G401.6 (cell line): ENCODE measurements at regions not wholly inside any gene's neighbourhood (a gene's known extent, or its start where the extent isn't known, plus 50 kb on each side); places are given as distances from the start of the nearest gene placed in this dataset.

Source experiments
- FAIRE-seq: peaks from 2 replicates; lab custom pipeline; 2012; peaks lifted over from hg19 to GRCh38; lab: Jason Lieb, UNC

DNA sequence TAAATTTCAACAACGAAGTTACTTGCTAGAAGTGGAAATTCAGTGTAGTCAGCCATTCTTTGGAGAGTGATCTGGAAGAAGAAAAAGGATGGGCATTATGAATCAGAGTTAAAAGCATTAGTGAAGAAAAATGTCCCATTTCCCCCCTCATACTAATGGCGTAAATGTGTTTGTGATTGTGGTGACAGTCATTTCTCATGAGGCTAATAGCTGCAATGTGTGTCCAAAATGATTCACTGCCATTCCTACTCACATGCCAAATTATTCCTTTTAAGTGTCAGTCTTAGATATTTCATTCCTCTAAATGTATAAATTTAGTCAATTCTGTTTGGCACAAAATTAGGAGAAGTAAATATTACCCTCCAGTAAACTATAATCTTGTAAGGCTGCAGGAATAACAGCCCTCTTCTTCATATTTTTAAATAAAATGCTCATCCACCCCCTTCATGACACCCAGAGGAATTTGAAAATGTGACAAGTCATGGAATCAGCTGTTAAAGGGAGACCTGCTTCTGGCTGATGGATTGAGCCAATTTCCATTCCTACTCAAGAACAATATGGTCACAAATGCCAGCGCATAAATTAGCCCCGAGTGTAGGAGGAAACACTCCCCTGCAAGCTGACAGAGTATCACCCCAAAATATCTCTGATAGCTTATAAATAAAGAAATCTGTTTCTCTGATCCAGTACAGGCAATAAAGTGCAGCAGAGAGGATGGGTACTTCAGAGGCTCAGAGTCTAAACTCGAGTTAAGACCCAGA is 912.3 kb upstream of the SEL1L start:
- FAIRE-seq = no peak

DNA sequence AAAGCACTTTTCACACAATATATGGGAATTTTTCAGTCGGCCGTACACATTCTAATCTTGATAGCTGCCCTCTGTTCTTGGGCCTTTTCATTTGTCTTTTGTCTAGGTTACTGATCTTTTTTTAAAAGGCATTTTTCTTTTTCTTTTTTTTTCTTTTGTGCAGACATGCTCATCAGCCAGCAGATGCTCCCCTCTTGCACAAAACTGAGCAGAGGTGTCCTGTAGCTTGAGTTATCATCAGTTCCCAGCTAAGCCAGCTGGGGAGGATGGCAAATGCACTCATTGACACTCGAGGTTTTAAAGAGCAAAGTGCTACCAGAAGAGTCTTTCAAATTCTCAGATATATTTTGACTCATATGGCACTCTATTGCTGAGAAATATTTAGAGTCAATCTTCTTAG is 913.9 kb upstream of the SEL1L start:
- no peak for FAIRE-seq

GRCh38 chr14:82449926-82450468 is 916.3 kb upstream of the SEL1L start:
- no peak for FAIRE-seq

DNA sequence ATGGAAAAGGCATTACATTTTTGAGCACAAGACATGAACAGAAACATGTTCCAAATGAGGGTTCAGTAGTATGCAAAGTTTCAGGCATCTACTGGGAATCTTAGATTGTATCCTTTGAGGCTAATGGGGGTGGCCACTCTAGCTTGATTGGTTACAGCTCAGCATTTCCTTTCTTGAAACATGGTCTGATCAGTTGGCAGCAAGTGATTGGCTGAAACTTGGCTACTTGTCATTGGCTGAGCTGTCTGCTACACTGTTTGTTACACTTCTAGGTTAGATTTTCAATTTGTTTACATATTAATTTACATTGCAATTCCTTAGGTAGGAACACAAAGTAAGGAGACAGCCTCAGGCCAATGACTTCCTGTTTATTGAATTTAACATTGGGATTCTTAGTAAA is 918.0 kb upstream of the SEL1L start:
- no peak for FAIRE-seq

GRCh38 chr14:82482345-82482744 is 948.7 kb upstream of the SEL1L start:
- FAIRE-seq = no peak

DNA sequence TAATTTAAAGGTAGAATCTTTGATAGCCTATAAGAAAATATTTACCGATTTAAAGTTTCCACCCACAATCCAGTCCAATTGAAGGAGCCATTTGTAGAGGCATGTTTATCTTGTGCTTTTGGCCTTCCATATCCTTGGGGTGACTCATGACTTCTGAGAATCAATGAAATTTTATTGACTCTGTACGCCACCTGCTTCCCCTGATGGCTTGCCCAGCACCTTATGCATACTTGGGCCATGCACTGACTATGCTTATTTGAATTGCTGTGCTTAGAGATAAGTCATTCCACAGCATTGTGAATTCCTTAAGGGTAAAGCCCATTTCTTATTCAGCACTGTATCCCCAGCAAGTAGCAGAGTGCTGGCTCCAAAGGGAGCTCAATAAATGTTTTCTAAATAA is 954.8 kb upstream of the SEL1L start:
- FAIRE-seq = no peak

GRCh38 chr14:82490397-82490796 is 956.7 kb upstream of the SEL1L start:
- no peak for FAIRE-seq

- no peak for FAIRE-seq
These were observed 958.5 kb upstream of the SEL1L start for GRCh38 chr14:82492157-82492556.

DNA sequence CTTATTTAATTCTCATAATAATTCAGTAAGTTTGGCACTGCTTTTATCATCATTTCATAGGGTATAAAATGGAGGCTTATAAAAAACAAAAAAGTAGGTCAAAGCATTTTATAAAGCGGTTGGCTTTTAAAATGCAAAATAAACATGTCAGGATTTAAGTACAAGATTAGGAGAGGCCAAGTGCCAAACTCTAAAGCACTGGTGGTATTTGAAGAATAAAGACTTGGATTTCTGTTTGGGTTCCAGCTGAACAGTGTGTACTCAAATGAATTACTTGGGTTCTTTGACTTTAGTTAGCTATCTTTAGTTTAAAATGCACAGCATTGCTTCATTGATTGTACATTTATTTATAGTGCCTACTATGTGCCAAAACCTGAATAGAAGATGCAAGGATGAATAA is 966.6 kb upstream of the SEL1L start:
- no peak for FAIRE-seq

DNA sequence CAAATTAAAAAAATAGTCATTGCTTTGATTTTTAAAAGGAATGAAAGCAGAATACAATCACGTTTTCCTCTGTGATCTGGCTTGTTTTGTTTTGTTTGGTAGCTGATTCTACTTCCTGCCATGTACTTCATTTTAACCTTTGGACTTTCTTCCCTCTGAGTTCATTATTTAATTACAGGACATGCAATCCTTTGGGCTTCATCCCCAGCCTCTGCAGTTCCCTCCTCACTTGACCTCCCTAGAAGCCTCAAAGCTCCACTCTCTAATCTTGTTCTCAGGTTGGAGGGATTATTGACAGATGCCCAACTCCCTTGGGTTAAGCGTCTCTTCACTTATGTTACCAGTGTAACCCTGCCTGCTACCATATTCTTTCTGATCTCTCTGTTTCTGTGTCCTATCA is 967.9 kb upstream of the SEL1L start:
- FAIRE-seq = no peak

DNA sequence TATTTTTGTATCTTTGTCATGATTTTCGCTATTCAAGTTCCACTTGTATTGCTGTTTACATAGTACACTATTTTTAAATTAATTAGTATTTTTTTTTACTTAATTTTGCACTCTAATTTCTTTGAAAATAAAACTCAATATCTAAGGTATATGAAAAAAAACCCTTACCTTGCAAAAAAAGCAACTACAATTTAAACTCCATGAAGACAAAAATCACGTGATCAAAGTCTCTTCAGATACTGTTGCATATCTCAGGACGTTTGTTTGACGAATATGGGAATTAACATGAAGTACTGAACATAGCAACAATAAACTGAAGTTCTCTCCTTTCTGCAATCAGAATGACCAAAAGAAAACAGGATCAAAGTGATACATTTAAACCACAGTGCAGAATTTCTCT is 968.4 kb upstream of the SEL1L start:
- FAIRE-seq = no peak

DNA sequence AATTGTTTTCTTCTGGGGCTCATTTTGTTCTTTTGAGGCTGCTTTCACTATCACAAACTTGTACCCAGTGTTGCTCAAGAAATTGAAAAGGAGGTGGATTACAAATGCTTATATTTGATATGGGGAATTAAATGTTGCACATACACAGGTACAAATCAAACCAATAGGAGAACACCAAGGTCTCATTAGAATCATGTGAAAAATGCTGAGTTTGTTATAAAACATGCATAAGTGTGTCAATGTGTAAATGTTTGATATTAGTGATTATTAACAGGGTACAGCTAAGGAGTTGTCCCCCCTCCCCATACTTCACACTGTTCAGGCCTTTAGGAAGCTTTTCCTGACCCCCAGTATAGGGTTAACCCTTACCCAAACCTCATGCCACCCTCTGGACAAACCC is 971.2 kb upstream of the SEL1L start:
- no peak for FAIRE-seq

DNA sequence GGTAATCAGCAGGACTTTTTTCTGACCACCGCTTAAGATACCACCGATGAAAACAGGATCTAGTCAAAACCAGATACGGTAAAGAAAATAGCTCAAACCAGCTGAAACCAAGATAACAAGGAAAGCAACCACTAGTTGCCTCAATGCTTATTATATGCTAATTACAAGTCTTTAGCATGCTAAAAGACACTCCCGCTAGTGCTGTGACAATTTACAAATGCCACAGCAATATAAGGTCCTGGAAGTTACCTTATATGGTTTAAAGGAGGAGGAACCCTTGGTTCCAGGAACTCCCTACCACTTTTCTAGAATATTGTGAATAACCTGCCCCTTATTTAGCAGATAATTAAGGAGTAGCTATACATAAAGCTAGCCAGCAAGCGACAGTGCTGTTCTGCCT is 976.4 kb upstream of the SEL1L start:
- no peak for FAIRE-seq

DNA sequence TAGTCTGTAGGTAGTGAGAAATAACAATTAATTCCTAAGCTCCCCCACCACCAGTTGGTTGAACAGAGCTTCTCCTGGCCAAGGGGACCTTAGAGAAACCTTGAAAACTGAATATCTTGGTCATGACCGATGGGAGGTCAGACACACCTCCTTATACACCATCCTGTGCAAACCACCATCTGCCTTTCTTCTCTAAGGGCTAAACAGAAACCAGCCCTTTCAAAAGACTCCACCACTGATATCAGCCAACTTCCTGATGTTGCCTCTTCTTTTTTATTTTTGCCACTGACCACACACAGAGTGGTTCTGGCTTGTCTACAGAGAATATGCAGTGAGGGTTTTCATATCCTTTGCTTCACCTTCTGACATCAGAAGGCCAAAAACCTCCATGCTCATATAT is 977.7 kb upstream of the SEL1L start:
- FAIRE-seq = no peak

GRCh38 chr14:82520765-82521164 is 987.1 kb upstream of the SEL1L start:
- no peak for FAIRE-seq

DNA sequence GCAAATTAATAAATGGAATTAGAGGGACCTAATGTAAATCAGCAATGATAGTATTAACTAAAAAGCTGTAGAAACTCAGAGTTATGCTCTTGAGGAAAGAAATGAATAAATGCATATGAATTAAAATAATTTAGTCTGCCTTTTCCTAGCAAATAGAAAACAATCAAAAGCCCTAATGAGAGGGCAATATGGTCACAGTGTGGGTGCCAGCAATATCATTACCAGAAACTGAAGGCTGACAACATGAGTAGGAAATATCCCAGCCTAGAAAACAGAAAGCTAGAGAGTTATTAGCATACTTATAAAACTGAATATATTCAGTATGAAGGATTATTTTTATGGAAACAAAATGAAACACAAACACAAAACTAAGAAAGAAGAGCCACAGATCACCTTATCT is 987.5 kb upstream of the SEL1L start:
- FAIRE-seq = no peak

GRCh38 chr14:82528016-82528415 is 994.4 kb upstream of the SEL1L start:
- no peak for FAIRE-seq

- FAIRE-seq = no peak
These were observed 999.7 kb upstream of the SEL1L start for GRCh38 chr14:82533351-82533750.

- FAIRE-seq = no peak
These were observed 1002.9 kb upstream of the SEL1L start for GRCh38 chr14:82536566-82536965.

DNA sequence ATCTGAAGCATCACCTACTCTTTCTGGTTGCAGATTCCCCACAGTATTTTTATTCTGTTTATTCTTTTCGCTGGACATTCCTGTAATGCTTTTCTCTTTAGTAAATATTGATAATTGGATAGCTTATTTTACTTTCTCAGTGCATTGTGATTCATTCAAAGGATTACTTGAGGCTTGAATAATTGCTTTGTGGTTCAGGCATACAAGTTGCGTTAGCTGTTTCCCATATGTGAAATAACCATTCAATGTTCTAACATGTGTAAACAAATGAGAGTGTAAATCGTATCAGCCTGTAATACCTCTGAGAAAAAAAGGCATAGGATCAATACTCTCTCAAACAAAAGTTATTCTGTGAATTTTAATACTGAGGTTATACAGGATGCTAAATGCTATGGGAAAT is 1004.2 kb upstream of the SEL1L start:
- FAIRE-seq = no peak

DNA sequence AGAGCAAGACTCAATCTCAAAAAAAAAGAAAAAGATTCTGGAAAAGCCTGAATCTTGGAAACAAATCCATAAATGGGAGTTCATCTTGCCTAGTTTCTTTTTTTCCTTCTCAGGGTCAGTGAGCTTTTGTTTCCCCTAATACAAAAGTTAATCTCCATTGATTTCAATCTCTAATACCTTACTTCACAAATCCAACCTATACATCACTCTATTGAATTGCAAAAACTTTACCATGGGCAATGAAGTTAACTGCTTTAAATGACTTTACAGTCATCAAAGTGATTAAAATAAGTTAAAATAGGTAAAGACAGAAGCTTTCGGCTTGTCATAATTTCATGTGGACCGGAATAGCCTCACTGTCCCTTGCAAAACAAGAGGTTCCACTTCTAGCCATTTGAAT is 1012.7 kb upstream of the SEL1L start:
- FAIRE-seq = no peak

DNA sequence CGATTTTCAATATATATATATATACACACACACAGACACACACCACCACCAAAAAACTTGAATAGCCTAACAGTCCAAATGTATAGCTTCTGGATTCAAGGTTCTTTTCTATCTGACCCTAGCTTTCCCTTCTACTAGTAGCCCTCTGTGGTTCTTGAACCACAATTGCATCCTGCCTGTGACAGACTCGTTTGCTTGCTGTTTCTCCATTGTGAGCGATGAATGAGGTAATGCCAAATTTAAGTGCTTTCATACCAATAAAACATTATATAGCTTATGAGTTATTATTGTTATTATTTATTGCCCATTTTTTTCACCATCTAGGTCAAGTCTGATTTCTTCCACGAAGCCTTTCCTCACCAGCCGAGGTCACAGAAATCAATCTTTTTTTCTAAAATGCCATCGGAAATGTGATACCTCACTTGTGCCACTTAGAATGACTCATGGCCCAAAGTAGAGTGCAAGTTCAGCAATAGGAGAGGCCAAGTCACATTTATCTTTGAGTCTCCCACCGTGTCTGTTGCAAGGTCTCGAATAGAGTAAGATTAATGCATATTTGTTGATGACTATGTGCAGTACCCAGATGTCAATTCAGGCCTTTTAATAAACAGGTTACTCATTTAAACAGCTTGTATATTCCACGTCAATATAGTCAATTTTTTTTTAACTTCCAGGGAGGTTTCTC is 1015.8 kb upstream of the SEL1L start:
- FAIRE-seq = no peak

GRCh38 chr14:82562881-82563280 is 1029.2 kb upstream of the SEL1L start:
- no peak for FAIRE-seq

GRCh38 chr14:82565825-82566224 is 1032.2 kb upstream of the SEL1L start:
- FAIRE-seq = no peak
